Duodenal mucosa (tissue), 2 donors: ENCODE measurements at regions not wholly inside any gene's neighbourhood (a gene's known extent, or its start where the extent isn't known, plus 50 kb on each side); places are given as distances from the start of the nearest gene placed in this dataset.

Experiments
- H3K27ac ChIP-seq: one replicate; pipeline ENCODE4 v1.7.0; 2013; ENCODE audit warnings: low read depth, low read length
- H3K27me3 ChIP-seq, 2 donors: one replicate each; pipeline ENCODE4 v1.7.0; 2013; ENCODE audit warnings: low read length in 2 of 2, control low read depth in 1 of 2; ENCODE audit not compliant: insufficient read depth in 2 of 2, control insufficient read depth in 1 of 2
- H3K36me3 ChIP-seq, 2 donors: one replicate each; pipeline ENCODE4 v1.7.0; 2013; ENCODE audit warnings: low read length in 2 of 2, control low read depth in 1 of 2; ENCODE audit not compliant: insufficient read depth in 2 of 2, control insufficient read depth in 1 of 2
- H3K4me1 ChIP-seq, 2 donors: one replicate each; pipeline ENCODE4 v1.7.0; 2013; ENCODE audit warnings: low read length in 2 of 2, control low read depth in 1 of 2; ENCODE audit not compliant: insufficient read depth in 2 of 2, control insufficient read depth in 1 of 2
- H3K4me3 ChIP-seq, 2 donors: one replicate each; pipeline ENCODE4 v1.7.0; 2013; ENCODE audit warnings: low read length in 2 of 2, low read depth in 1 of 2
- H3K9ac ChIP-seq, 2 donors: one replicate each; pipeline ENCODE4 v1.7.0; 2013; ENCODE audit warnings: low read length in 2 of 2, low read depth in 1 of 2
- H3K9me3 ChIP-seq, 2 donors: one replicate each; pipeline ENCODE4 v1.7.0; 2013; ENCODE audit warnings: low read length in 2 of 2, control low read depth in 1 of 2; ENCODE audit not compliant: control insufficient read depth in 1 of 2

DNA sequence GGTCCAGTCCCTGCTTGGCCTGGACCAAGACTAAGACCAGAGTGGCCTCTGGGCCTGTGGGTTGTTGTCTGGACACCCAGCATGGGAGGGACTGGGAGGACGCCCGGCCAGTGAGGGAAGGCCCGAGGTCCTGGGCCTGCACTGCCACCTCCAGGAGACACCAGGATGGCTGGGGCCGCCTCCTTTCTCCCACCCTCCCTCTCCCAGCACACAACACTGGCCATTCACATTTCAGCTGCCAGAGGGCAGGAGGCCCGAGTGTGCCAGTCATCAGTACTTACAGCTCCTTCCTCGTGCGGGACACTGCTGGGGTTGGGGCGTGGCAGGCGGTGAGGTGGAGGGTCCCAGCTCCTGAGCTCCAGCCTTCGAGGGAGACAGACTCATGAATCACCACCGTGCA, 133.5 kb downstream of the ASB1 start:
- Histone ChIP-seq H3K36me3 (no peaks in the 10 kb centered on the region), H3K9me3 (no peaks in the 10 kb centered on the region), H3K27ac (no peak overlapping the region)

DNA sequence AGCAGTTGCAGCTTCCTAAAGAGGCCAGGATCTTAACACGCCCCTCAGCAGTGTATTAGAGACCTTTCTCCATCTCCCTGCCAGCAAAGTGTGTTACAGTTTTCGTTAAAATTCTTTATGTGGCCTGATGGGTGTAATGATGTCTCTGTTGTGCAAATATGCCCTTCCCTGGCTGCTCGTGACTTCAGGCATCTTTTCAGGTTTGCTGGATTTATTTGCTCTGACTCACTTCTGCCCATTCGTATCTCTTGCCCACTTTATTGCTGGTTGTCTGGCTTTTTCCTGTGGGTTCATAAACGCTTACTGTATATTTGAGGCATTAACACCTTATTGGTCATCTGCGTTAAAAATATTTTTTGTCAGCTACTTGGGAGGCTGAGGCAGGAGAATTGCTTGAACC, 134.5 kb downstream of the ASB1 start:
- Histone ChIP-seq H3K27me3 (no peaks in the 10 kb centered on the region), H3K9me3 (no peaks in the 10 kb centered on the region), H3K36me3 (no peaks in the 10 kb centered on the region), H3K27ac (no peak overlapping the region), H3K4me3 (no peak overlapping the region), H3K4me1 (no peaks in the 10 kb centered on the region), H3K9ac (no peak overlapping the region)

More for the DNA sequence above, 133.5 kb downstream of the ASB1 start:
- Histone ChIP-seq H3K4me1 (no peaks in the 10 kb centered on the region), H3K9ac (no peak overlapping the region), H3K4me3 (no peak overlapping the region), H3K27me3 (no peaks in the 10 kb centered on the region)

DNA sequence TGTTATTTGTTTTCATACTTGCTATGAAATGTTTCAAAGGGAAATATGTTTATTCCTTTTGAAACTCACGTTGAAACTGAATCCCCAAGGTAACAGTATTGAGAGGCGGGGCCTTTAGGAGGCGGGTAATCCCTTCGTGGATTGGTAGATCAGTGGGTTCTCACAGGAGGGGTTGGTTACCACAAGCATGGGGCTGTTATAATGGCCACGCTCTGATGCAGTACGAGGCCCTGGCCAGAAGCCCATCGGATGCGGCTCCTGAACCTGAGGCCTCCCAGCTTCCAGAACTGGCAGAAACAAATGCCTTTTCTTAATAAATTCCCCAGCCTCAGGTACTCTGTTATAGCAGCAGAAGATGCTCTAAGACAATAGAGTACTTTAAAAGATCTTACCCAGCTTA, 135.7 kb downstream of the ASB1 start:
- Histone ChIP-seq H3K27me3 (no peaks in the 10 kb centered on the region), H3K4me3 (no peak overlapping the region), H3K9ac (no peak overlapping the region), H3K4me1 (no peaks in the 10 kb centered on the region), H3K36me3 (no peaks in the 10 kb centered on the region), H3K9me3 (no peaks in the 10 kb centered on the region), H3K27ac (no peak overlapping the region)

DNA sequence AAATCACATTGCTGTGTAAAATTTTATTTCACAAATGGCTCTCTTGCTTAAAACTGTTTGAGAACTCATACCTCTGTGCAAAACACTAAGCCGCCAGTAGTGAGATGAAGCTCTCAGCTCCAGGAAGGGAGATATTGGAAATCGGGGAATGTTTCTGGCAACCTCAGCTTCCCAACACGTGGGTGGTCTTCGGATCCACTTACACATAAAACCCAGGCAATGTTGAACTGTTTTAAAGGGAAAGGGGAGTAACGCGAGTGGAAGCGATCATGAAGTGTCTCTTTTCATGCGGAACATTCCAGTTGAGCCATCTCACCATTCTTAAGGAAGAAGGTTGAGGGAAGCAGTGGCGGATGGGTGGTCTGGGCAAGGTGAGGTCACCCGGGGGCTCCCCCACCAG, 136.8 kb downstream of the ASB1 start:
- no peak overlapping the region for H3K9ac ChIP-seq
- H3K27me3 ChIP-seq = no peaks in the 10 kb centered on the region
- H3K4me1 ChIP-seq = no peaks in the 10 kb centered on the region
- H3K27ac ChIP-seq = no peak overlapping the region
- H3K36me3 ChIP-seq = no peaks in the 10 kb centered on the region
- H3K9me3 ChIP-seq = no peaks in the 10 kb centered on the region
- no peak overlapping the region for H3K4me3 ChIP-seq

DNA sequence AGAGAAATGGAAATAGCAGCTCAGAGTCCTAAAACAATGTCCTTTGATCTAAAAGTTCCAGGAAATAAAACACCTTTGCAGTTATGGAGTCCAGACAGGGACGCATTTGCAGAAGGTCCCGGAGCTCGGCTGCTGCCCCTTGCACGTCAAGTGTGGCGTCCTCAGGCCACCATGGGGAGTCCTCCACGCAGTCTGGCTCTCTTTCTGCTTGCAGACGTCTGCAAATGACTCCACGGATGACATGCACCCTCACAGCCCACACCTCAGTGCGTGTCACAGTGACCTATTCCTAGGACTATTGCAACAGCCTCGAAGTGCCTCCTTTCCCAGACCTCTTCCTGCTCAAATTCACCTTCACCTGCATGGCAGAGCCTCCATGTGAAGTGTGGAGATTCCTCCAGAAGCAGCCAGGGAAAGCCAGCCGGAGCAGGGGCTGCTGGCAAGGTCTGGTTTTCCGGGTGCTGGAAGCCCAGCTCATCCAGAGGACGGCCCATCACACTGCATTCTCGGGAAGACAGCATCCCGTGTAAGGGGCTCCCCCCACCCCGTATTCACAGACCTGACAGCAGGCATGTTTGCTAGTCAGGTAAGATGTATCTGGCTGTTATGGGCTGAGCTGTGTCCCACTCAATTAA, 137.7 kb downstream of the ASB1 start:
- H3K27ac ChIP-seq = no peak overlapping the region
- H3K36me3 ChIP-seq = no peaks in the 10 kb centered on the region
- H3K4me3 ChIP-seq = no peak overlapping the region
- no peak overlapping the region for H3K9ac ChIP-seq
- no peaks in the 10 kb centered on the region for H3K9me3 ChIP-seq
- no peaks in the 10 kb centered on the region for H3K4me1 ChIP-seq
- H3K27me3 ChIP-seq = no peaks in the 10 kb centered on the region

DNA sequence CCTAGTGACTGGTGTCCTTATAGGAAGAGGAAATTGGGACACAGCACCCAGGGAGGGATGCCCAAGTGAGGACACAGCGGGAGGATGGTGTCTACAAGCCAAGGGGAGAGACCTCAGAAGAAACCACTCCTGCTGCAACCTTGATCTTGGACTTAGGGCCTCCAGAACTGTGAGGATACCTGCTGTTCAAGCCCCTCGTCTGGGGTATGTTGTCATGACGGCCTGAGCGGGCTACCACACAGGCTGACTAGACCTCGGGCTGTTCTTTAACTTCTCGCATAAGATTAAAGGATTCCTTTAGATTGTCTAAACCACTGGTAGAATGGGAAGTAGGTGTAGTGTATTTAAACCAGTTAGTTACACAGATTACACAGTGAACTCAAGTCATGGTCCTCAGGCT, 138.3 kb downstream of the ASB1 start:
- H3K9me3 ChIP-seq = no peaks in the 10 kb centered on the region

DNA sequence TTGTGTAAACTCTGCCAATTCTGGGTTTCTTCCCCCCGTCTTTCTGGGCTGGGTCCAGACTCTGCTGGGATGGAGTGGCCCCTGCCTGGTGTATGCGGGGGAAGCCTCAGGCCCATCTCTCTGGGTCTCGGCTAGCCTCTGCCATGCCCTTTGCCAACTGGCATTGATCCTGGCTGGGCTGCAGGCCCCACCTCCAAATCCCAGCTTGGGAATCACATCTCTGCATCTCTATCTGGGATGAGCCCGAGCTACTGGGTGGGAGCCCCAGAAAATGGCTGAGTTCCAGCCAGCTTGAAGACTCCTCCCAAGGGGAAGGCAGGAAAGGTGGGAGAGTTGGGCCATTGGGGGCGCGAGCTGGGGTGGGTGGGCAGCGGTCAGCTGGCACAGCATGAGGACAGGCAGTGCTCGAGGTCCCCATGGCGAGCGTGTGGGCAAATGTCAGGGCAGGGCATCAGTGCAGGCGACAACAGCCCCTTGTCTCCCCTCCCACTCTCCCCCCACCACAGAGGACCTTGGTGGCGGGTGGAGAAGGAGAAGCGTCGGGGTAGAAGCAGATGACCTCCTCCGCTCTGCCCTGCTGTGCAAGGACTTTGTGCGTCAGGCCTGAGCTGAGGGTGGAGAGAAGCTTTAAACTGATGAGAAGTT, 139.4 kb downstream of the ASB1 start:
- Histone ChIP-seq H3K9me3 (no peaks in the 10 kb centered on the region), H3K27me3 (no peaks in the 10 kb centered on the region), H3K27ac (no peak overlapping the region), H3K9ac (no peak overlapping the region), H3K4me1 (no peaks in the 10 kb centered on the region), H3K4me3 (no peak overlapping the region), H3K36me3 (no peaks in the 10 kb centered on the region)

More for the DNA sequence above, 138.3 kb downstream of the ASB1 start:
- Histone ChIP-seq H3K4me1 (no peaks in the 10 kb centered on the region), H3K4me3 (no peak overlapping the region), H3K36me3 (no peaks in the 10 kb centered on the region), H3K27me3 (no peaks in the 10 kb centered on the region), H3K27ac (no peak overlapping the region), H3K9ac (no peak overlapping the region)

DNA sequence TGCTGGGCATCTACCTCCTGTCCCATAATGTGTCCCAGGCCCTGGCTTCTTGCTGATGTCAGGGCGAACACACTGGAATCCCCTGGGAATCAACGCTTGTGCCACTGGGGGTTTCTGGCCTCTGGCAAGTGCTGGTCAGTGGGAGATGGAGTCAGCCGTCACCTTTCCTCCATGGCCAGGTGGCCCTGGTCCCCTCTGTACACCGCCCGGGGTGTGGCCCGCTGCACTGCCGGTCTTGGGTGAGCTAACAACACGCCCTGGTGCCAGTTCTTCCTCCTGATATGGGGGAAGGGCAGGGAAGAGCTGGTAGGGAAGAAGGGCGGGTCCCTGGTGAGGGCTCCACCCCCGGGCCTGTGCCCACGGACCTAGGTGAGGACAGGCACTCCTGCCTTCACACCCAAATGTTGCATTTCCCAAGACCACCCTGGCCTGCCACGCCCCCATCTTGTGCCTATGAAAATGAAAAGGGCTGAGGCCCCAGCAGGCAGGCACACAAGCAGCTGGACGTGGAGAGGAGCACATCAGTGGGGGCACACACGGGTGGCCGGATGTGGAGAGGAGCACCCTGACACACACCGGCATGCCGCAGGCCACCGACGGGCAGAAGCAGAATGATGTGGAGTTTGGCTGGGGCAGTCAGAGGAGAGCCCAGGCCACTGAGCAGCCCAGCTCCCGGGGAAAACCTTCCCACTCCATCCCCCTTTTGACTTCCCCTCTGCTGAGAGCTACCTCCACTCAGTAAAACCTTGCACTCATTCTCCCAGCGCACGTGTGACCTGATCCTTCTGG, 140.5 kb downstream of the ASB1 start:
- Histone ChIP-seq H3K9me3 (no peaks in the 10 kb centered on the region), H3K27ac (no peak overlapping the region), H3K27me3 (no peaks in the 10 kb centered on the region), H3K4me1 (no peaks in the 10 kb centered on the region), H3K4me3 (no peak overlapping the region), H3K36me3 (no peaks in the 10 kb centered on the region), H3K9ac (no peak overlapping the region)

DNA sequence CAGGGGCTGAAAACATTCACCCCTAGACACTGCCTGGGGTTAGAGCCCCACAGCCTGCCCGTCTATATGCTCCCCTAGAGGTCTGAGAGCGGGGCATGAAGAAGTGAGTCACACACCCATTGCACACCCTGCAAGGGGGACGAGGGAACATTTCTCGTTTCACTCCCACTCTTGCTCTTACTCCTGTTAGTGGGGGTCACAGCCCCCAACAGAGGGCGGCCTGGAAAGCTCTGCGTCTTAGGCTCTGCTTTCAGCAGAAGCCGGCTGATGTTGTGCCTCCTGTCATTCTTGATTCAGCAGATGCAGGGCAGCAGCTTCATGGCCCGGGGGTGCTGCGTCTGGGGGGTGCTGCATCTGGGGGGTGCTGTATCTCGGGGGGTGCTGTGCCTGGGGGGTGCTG, 141.3 kb downstream of the ASB1 start:
- no peaks in the 10 kb centered on the region for H3K27me3 ChIP-seq
- H3K9ac ChIP-seq = no peak overlapping the region

More for the DNA sequence above, 141.3 kb downstream of the ASB1 start:
- Histone ChIP-seq H3K27ac (no peak overlapping the region), H3K4me1 (no peaks in the 10 kb centered on the region), H3K36me3 (no peaks in the 10 kb centered on the region), H3K9me3 (no peaks in the 10 kb centered on the region), H3K4me3 (no peak overlapping the region)
